Upper lobe of left lung (tissue), 4 donors: ENCODE measurements at regions not wholly inside any gene's neighbourhood (a gene's known extent, or its start where the extent isn't known, plus 50 kb on each side); places are given as distances from the start of the nearest gene placed in this dataset.

Source experiments
- CTCF ChIP-seq, 6 experiments: fragments of 450-650 bp in 4 of 6; fragments of 200-600 bp in 2 of 6; sonication (generic) in 2 of 6; IDR thresholded peaks; one replicate each; pipeline ENCODE4 v1.5.1; 2016 to 2019; ENCODE audit warnings: antibody characterized with exemption in 6 of 6
- POLR2A ChIP-seq, 4 donors: fragments of 450-650 bp; IDR thresholded peaks; one replicate each; pipeline ENCODE4 v1.5.1; 2016 to 2017; ENCODE audit warnings: antibody characterized with exemption in 4 of 4, mild to moderate bottlenecking in 2 of 4

- TF ChIP-seq CTCF (IDR thresholded peaks at IDR 0.05) (no peak), POLR2A (IDR thresholded peaks at IDR 0.05) (no peak)
Measured at GRCh38 chr16:87138738-87139267, 178.4 kb downstream of the C16orf95 start.
